ENCODE measurements at regions not wholly inside any gene's neighbourhood (a gene's known extent, or its start where the extent isn't known, plus 50 kb on each side); places are given as distances from the start of the nearest gene placed in this dataset.

GRCh38 chr1:193473932-193474331 lies 287.5 kb upstream of the B3GALT2 start:
- Histone ChIP-seq H3K4me1 (ENCODE audit: control insufficient read depth, low read length) (peaks cover 15% of the 10 kb centered on the region), H3K4me3 (ENCODE audit: low read length) (no peak overlapping the region), H3K79me2 (ENCODE audit: control insufficient read depth, low read length) (no peaks in the 10 kb centered on the region), H3K9me2 (replicated peaks; ENCODE audit: control insufficient read depth, low read length) (no peaks in the 10 kb centered on the region), H3K9me3 (ENCODE audit: control insufficient read depth, insufficient read depth, low read length) (peaks cover 4% of the 10 kb centered on the region; the same call in 1 of the 2 replicates), H3K4me2 (ENCODE audit: low read length) (no peak overlapping the region), H3F3A (ENCODE audit: control insufficient read depth, insufficient read depth) (no peaks in the 10 kb centered on the region), H3K36me3 (ENCODE audit: control insufficient read depth, low read length) (no peaks in the 10 kb centered on the region), H3K27me3 (ENCODE audit: control insufficient read depth, low read length) (no peaks in the 10 kb centered on the region), H3K27ac (ENCODE audit: low read depth, low read length) (no peak overlapping the region), H4K20me1 (ENCODE audit: control insufficient read depth, insufficient read depth, low read depth, low read length) (no peaks in the 10 kb centered on the region)
- TF ChIP-seq CTCF (IDR thresholded peaks at IDR 0.05; ENCODE audit: low read depth, low read length, poor library complexity, severe bottlenecking) (no peak), EZH2phosphoT487 (IDR thresholded peaks at IDR 0.05; ENCODE audit: borderline replicate concordance, low read length) (no peak)

DNA sequence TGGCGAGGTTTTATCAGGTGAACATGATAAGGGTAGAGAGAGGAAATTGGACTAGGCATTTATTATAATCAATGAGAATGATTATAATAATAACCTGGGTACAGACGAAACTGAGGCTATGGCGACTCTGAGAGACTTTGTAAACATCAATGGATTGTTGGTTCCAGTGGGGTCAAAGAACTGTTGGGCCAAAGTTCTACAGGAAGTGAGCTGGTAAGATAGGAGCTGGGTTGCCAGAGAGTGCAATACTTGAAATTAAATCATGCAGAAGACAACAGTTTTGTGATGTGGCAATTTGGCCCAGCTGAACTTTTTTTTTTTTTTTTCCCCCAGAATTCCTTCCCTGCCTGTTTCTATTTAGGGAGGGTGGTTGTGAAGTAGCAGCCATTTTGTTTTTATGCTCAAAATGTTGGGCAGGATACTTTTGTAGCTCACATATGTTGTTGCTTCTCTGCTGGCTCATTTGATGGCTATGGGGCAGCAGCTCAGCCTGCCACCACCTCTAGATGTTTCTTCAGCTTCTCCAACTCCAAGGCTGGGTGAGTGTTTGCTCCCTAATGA lies 286.5 kb upstream of the B3GALT2 start:
- Histone ChIP-seq H3K36me3 (ENCODE audit: control insufficient read depth, low read length) (no peaks in the 10 kb centered on the region), H3K9me3 (ENCODE audit: control insufficient read depth, insufficient read depth, low read length) (peaks cover 4% of the 10 kb centered on the region; the same call in 1 of the 2 replicates), H3K4me2 (ENCODE audit: low read length) (no peak overlapping the region), H3K27me3 (ENCODE audit: control insufficient read depth, low read length) (no peaks in the 10 kb centered on the region), H4K20me1 (ENCODE audit: control insufficient read depth, insufficient read depth, low read depth, low read length) (no peaks in the 10 kb centered on the region), H3K79me2 (ENCODE audit: control insufficient read depth, low read length) (no peaks in the 10 kb centered on the region), H3K27ac (ENCODE audit: low read depth, low read length) (no peak overlapping the region), H3K4me1 (ENCODE audit: control insufficient read depth, low read length) (peaks cover 10% of the 10 kb centered on the region), H3K4me3 (ENCODE audit: low read length) (no peak overlapping the region), H3K9me2 (replicated peaks; ENCODE audit: control insufficient read depth, low read length) (no peaks in the 10 kb centered on the region), H3F3A (ENCODE audit: control insufficient read depth, insufficient read depth) (no peaks in the 10 kb centered on the region)
- TF ChIP-seq CTCF (IDR thresholded peaks at IDR 0.05; ENCODE audit: low read depth, low read length, poor library complexity, severe bottlenecking) (no peak), EZH2phosphoT487 (IDR thresholded peaks at IDR 0.05; ENCODE audit: borderline replicate concordance, low read length) (no peak)

DNA sequence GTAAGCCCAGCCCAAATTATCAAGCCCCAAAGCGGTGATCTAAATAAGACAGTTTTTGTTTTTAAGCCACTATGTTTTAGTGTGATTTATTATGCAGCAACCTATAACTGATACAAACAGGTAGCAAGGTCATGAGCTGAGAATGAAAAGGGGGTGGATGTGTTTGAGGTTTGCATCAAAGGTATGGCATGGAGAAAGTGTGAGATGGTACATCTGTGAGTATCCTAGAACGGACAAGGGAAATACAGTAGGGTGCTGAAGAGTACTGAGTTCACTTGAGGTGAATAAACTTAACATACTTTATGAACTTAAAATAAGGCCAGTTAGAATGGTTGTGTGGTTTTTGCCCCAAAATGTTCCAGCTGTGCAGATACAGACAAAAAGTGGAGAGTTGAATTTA lies 286.0 kb upstream of the B3GALT2 start:
- H3K79me2 ChIP-seq (ENCODE audit: control insufficient read depth, low read length) = no peaks in the 10 kb centered on the region
- H3F3A ChIP-seq (ENCODE audit: control insufficient read depth, insufficient read depth) = no peaks in the 10 kb centered on the region
- no peaks in the 10 kb centered on the region for H3K9me2 ChIP-seq (replicated peaks; ENCODE audit: control insufficient read depth, low read length)
- no peak overlapping the region for H3K27ac ChIP-seq (ENCODE audit: low read depth, low read length)
- H3K36me3 ChIP-seq (ENCODE audit: control insufficient read depth, low read length) = no peaks in the 10 kb centered on the region
- TF ChIP-seq EZH2phosphoT487 (IDR thresholded peaks at IDR 0.05; ENCODE audit: borderline replicate concordance, low read length) (no peak), CTCF (IDR thresholded peaks at IDR 0.05; ENCODE audit: low read depth, low read length, poor library complexity, severe bottlenecking) (no peak)
- H3K4me3 ChIP-seq (ENCODE audit: low read length) = no peak overlapping the region
- no peaks in the 10 kb centered on the region for H3K27me3 ChIP-seq (ENCODE audit: control insufficient read depth, low read length)
- peaks cover 10% of the 10 kb centered on the region for H3K4me1 ChIP-seq (ENCODE audit: control insufficient read depth, low read length)
- no peak overlapping the region for H3K4me2 ChIP-seq (ENCODE audit: low read length)
- peaks cover 4% of the 10 kb centered on the region; the same call in 1 of the 2 replicates for H3K9me3 ChIP-seq (ENCODE audit: control insufficient read depth, insufficient read depth, low read length)
- H4K20me1 ChIP-seq (ENCODE audit: control insufficient read depth, insufficient read depth, low read depth, low read length) = no peaks in the 10 kb centered on the region
